ENCODE measurements at regions not wholly inside any gene's neighbourhood (a gene's known extent, or its start where the extent isn't known, plus 50 kb on each side); places are given as distances from the start of the nearest gene placed in this dataset.

DNA sequence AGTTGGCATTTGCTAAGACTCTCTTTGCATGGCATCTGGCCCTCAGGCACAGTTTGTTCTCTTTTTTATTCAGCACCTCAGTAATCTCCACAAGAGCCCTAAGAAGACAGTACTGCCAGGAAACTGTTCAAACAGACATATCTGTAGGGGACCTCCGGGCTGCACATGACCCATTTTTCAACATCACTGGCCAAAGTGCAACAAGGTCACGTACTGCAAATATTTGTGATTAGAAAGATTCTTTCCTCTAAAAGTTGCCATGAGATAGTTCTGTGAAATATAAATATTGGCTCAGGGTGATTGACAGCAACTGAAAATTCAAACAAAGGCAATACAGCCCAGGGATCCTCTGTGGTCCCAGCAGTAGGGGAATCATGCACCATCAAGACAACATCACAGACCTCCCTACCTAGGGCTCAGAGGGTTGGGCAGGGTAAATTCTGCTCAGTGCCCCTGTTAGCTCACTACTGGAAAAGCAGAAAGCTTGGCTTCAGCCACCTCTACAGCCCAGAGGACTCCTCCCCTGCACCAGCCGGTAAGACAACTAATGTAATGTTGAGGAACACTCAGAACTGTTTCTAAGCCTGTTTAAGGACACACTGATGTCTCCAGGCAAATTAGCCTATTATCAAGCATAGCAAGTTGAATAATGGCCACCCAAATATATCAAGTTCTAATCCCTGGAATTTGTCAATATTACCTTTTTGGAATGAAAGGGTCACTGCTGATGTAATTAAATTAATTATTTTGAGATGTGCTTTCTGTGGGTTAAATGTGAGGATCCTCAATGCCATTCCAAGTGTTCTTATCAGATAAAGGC is 117.4 kb upstream of the LPP start:
- TF ChIP-seq, protein P1, sequence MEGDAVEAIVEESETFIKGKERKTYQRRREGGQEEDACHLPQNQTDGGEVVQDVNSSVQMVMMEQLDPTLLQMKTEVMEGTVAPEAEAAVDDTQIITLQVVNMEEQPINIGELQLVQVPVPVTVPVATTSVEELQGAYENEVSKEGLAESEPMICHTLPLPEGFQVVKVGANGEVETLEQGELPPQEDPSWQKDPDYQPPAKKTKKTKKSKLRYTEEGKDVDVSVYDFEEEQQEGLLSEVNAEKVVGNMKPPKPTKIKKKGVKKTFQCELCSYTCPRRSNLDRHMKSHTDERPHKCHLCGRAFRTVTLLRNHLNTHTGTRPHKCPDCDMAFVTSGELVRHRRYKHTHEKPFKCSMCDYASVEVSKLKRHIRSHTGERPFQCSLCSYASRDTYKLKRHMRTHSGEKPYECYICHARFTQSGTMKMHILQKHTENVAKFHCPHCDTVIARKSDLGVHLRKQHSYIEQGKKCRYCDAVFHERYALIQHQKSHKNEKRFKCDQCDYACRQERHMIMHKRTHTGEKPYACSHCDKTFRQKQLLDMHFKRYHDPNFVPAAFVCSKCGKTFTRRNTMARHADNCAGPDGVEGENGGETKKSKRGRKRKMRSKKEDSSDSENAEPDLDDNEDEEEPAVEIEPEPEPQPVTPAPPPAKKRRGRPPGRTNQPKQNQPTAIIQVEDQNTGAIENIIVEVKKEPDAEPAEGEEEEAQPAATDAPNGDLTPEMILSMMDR (IDR thresholded peaks at IDR 0.05; ENCODE audit: low read depth, low read length, missing input control): no peak
- TF ChIP-seq SP1 (IDR thresholded peaks at IDR 0.05): peak; percentile 94
- TF ChIP-seq, protein P2, sequence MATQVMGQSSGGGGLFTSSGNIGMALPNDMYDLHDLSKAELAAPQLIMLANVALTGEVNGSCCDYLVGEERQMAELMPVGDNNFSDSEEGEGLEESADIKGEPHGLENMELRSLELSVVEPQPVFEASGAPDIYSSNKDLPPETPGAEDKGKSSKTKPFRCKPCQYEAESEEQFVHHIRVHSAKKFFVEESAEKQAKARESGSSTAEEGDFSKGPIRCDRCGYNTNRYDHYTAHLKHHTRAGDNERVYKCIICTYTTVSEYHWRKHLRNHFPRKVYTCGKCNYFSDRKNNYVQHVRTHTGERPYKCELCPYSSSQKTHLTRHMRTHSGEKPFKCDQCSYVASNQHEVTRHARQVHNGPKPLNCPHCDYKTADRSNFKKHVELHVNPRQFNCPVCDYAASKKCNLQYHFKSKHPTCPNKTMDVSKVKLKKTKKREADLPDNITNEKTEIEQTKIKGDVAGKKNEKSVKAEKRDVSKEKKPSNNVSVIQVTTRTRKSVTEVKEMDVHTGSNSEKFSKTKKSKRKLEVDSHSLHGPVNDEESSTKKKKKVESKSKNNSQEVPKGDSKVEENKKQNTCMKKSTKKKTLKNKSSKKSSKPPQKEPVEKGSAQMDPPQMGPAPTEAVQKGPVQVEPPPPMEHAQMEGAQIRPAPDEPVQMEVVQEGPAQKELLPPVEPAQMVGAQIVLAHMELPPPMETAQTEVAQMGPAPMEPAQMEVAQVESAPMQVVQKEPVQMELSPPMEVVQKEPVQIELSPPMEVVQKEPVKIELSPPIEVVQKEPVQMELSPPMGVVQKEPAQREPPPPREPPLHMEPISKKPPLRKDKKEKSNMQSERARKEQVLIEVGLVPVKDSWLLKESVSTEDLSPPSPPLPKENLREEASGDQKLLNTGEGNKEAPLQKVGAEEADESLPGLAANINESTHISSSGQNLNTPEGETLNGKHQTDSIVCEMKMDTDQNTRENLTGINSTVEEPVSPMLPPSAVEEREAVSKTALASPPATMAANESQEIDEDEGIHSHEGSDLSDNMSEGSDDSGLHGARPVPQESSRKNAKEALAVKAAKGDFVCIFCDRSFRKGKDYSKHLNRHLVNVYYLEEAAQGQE (IDR thresholded peaks at IDR 0.05): peak; percentile 87
- peak; percentile 77 for TF ChIP-seq YY1 (IDR thresholded peaks at IDR 0.05)

All from liver (tissue), 3 donors.